A549 (cell line): ENCODE measurements at regions not wholly inside any gene's neighbourhood (a gene's known extent, or its start where the extent isn't known, plus 50 kb on each side); places are given as distances from the start of the nearest gene placed in this dataset.

ENCODE experiments used
- ATAC-seq, 2 experiments: fragments of 200-7000 bp in 1 of 2; fragments of >200 bp in 1 of 2; cut with Nextera tagmentation in 1 of 2; cut with Tn5 transposase in 1 of 2; 3 replicates each; pipeline versions ENCODE4 v1.8.0 to v1.9.1; 2018 to 2020; ENCODE audit warnings: mild to moderate bottlenecking in 1 of 2, moderate library complexity in 1 of 2
- CTCF ChIA-PET: fragments of 300-600 bp; sonication (Branson Sonifier 250); formaldehyde crosslinking; extraction: SDS; loops from one replicate; lab custom pipeline; 2021; ENCODE audit warnings: antibody characterized with exemption, inconsistent platforms; lab: Yijun Ruan, JAX
- POLR2A ChIA-PET: fragments of 350-600 bp; formaldehyde crosslinking; extraction: SDS; loops from one replicate; lab custom pipeline; 2021; ENCODE audit warnings: antibody characterized with exemption, inconsistent platforms; lab: Yijun Ruan, JAX
- DNase-seq, 2 experiments: peaks; one replicate each; pipeline versions ENCODE4 v3.0.0 to v3.0.0-alpha.2; 2011 to 2016; ENCODE audit warnings: low read depth in 1 of 2, low spot score in 1 of 2
- FAIRE-seq: peaks from 2 replicates; lab custom pipeline; 2011; peaks lifted over from hg19 to GRCh38; lab: Jason Lieb, UNC
- H3K27ac ChIP-seq, 2 experiments: fragments of >200 bp; sonication (Bioruptor Twin); formaldehyde crosslinking; 3 replicates each; pipeline ENCODE4 v1.5.1; 2016 to 2017
- H3K4me1 ChIP-seq: fragments of >200 bp; sonication (Bioruptor Twin); formaldehyde crosslinking; 3 replicates; pipeline ENCODE4 v1.6.1; 2016
- H3K4me2 ChIP-seq: fragments of >200 bp; sonication (Bioruptor Twin); formaldehyde crosslinking; 3 replicates; pipeline ENCODE4 v1.6.1; 2016
- H3K4me3 ChIP-seq: fragments of >200 bp; sonication (Bioruptor Twin); formaldehyde crosslinking; 3 replicates; pipeline ENCODE4 v1.5.1; 2016
- H3K9me3 ChIP-seq: fragments of >200 bp; sonication (Bioruptor Twin); formaldehyde crosslinking; 3 replicates; pipeline ENCODE4 v1.6.1; 2016
- ATOH8 ChIP-seq: fragments of 250-450 bp; sonication (Bioruptor Pico); IDR thresholded peaks from 2 replicates; pipeline ENCODE4 v1.5.0; 2020; ENCODE audit warnings: low read depth, mild to moderate bottlenecking, moderate library complexity
- CBX8 ChIP-seq: fragments of 200-600 bp; sonication (generic); IDR thresholded peaks from 2 replicates; pipeline ENCODE4 v1.6.1; 2016
- CEBPB ChIP-seq, 2 experiments: fragments of >200 bp in 1 of 2; sonication (Bioruptor Twin) in 1 of 2; formaldehyde crosslinking in 1 of 2; IDR thresholded peaks; 2 replicates each; pipeline ENCODE4 v1.6.1; 2012 to 2016
- CHD2 ChIP-seq: fragments of 150-350 bp; IDR thresholded peaks from 2 replicates; pipeline ENCODE4 v1.6.1; 2014; ENCODE audit warnings: low read length; ENCODE audit not compliant: partially characterized antibody
- EHF ChIP-seq: fragments of 250-450 bp; sonication (Bioruptor Pico); IDR thresholded peaks from 2 replicates; pipeline ENCODE4 v1.5.0; 2020; ENCODE audit warnings: mild to moderate bottlenecking
- ELK1 ChIP-seq: fragments of 150-350 bp; IDR thresholded peaks from 2 replicates; pipeline ENCODE4 v1.6.1; 2014; ENCODE audit warnings: low read depth, mild to moderate bottlenecking, low read length
- EP300 ChIP-seq, 2 experiments: fragments of >200 bp; sonication (Bioruptor Twin); formaldehyde crosslinking; IDR thresholded peaks; 2 replicates in 1 of 2; 3 replicates in 1 of 2; pipeline ENCODE4 v1.6.1; 2016 to 2017
- ESRRA ChIP-seq: fragments of 150-350 bp; IDR thresholded peaks from 2 replicates; pipeline ENCODE4 v1.6.1; 2014; ENCODE audit warnings: mild to moderate bottlenecking, low read length, borderline replicate concordance
- FOSL2 ChIP-seq, 2 experiments: fragments of 450-650 bp in 1 of 2; fragments of >200 bp in 1 of 2; sonication (Bioruptor Twin) in 1 of 2; formaldehyde crosslinking; IDR thresholded peaks; 2 replicates each; pipeline versions ENCODE4 v1.5.0 to v1.6.1; 2016 to 2020; ENCODE audit warnings: mild to moderate bottlenecking in 1 of 2, moderate library complexity in 1 of 2
- HEYL ChIP-seq: fragments of 250-450 bp; sonication (Bioruptor Pico); IDR thresholded peaks from 2 replicates; pipeline ENCODE4 v1.8.0; 2021; ENCODE audit warnings: mild to moderate bottlenecking, moderate library complexity
- HMGXB4 ChIP-seq: fragments of 250-450 bp; sonication (Bioruptor Pico); IDR thresholded peaks from 2 replicates; pipeline ENCODE4 v1.5.0; 2021; ENCODE audit warnings: mild to moderate bottlenecking, moderate library complexity, borderline replicate concordance
- HOXB5 ChIP-seq: fragments of 250-450 bp; sonication (Bioruptor Pico); IDR thresholded peaks from 2 replicates; pipeline ENCODE4 v1.5.0; 2020; ENCODE audit warnings: mild to moderate bottlenecking, moderate library complexity
- KDM1A ChIP-seq: fragments of 200-600 bp; sonication (generic); IDR thresholded peaks from 2 replicates; pipeline ENCODE4 v1.6.1; 2016; ENCODE audit warnings: low read depth, mild to moderate bottlenecking
- MAFK ChIP-seq: fragments of 450-650 bp; IDR thresholded peaks from 2 replicates; pipeline ENCODE4 v1.6.1; 2014; ENCODE audit not compliant: partially characterized antibody
- MAX ChIP-seq: IDR thresholded peaks from 2 replicates; pipeline ENCODE4 v1.6.1; 2012
- MYC ChIP-seq: IDR thresholded peaks from 2 replicates; pipeline ENCODE4 v1.6.1; 2012; ENCODE audit warnings: mild to moderate bottlenecking, inconsistent platforms, low read length, improper control_type of control experiment, borderline replicate concordance
- NPAS2 ChIP-seq: fragments of 250-450 bp; sonication (Bioruptor Pico); IDR thresholded peaks from 2 replicates; pipeline ENCODE4 v1.8.0; 2022; ENCODE audit warnings: mild to moderate bottlenecking, moderate library complexity, borderline replicate concordance
- NR3C1 ChIP-seq: fragments of >200 bp; sonication (Bioruptor Twin); formaldehyde crosslinking; IDR thresholded peaks from 3 replicates; pipeline ENCODE4 v1.6.1; 2017
- PHF8 ChIP-seq: fragments of 200-600 bp; sonication (generic); IDR thresholded peaks from 2 replicates; pipeline ENCODE4 v1.6.1; 2016; ENCODE audit warnings: low read depth, mild to moderate bottlenecking, antibody characterized with exemption, moderate library complexity, borderline replicate concordance
- RAD21 ChIP-seq, 2 experiments: fragments of >200 bp in 1 of 2; sonication (Bioruptor Twin) in 1 of 2; formaldehyde crosslinking in 1 of 2; IDR thresholded peaks in 1 of 2; conservative IDR thresholded peaks in 1 of 2; 2 replicates in 1 of 2; 3 replicates in 1 of 2; pipeline ENCODE4 v1.6.1; 2012 to 2018; ENCODE audit warnings: inconsistent platforms in 1 of 2
- RARB ChIP-seq: fragments of 250-450 bp; sonication (Bioruptor Pico); IDR thresholded peaks from 2 replicates; pipeline ENCODE4 v1.8.0; 2021; ENCODE audit warnings: mild to moderate bottlenecking, moderate library complexity
- SREBF2 ChIP-seq: fragments of 450-650 bp; IDR thresholded peaks from 2 replicates; pipeline ENCODE4 v1.6.1; 2014; ENCODE audit warnings: mild to moderate bottlenecking, moderate library complexity
- TFCP2L1 ChIP-seq: fragments of 250-450 bp; sonication (Bioruptor Pico); IDR thresholded peaks from 2 replicates; pipeline ENCODE4 v1.5.0; 2021; ENCODE audit warnings: mild to moderate bottlenecking
- USF2 ChIP-seq: fragments of 450-650 bp; IDR thresholded peaks from 2 replicates; pipeline ENCODE4 v1.6.1; 2014; ENCODE audit warnings: antibody characterized with exemption
- ZC3H11A ChIP-seq: fragments of 450-650 bp; IDR thresholded peaks from 2 replicates; pipeline ENCODE4 v1.6.1; 2014; ENCODE audit warnings: antibody characterized with exemption, mild to moderate bottlenecking
- ZNF302 ChIP-seq: fragments of 250-450 bp; sonication (Bioruptor Pico); IDR thresholded peaks from 2 replicates; pipeline ENCODE4 v1.9.0; 2021; ENCODE audit warnings: inconsistent platforms, mild to moderate bottlenecking, moderate library complexity
- WGBS: methylation state at CpG from one replicate; pipeline ENCODE4 v1.1.6; 2017; ENCODE audit errors: missing lambda C conversion rate; 5-methylcytosine and 5-hydroxymethylcytosine counted together
- TF ChIP-seq, protein P1 (sequence below): IDR thresholded peaks from 2 replicates; pipeline ENCODE4 v1.6.1; 2012; ENCODE audit warnings: low read depth, borderline replicate concordance
- TF ChIP-seq, protein P2 (sequence below): fragments of >200 bp; sonication (Bioruptor Twin); formaldehyde crosslinking; IDR thresholded peaks from 2 replicates; pipeline ENCODE4 v1.6.1; 2016

DNA sequence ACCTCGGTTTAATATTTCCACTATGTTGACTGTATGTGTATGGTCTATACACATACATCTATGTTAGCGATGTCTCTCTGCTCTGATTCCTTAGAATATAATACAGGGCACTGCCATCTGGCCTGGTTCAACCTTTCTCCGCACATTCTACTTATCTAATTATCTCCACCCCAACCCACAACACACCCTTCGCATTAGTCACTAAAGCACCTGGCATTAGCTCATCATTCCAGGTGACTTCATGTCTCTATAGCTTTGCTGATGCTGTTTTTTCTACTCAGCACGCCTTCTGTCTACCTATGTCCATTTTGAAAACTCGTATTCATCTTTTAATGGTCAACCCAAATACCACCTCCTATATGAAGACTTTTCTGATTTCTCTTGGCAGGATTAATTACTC is 425.2 kb upstream of the RASGEF1B start:
- ATAC-seq, result no peak
- CTCF ChIA-PET, result no interaction called here
- TF ChIP-seq SREBF2 (no peak), ATOH8 (CRISPR knock-in tag) (no peak), EHF (CRISPR knock-in tag) (no peak), HEYL (CRISPR knock-in tag) (no peak), RAD21 (conservative IDR thresholded peaks at IDR 0.05 in 1 of 2, IDR thresholded peaks at IDR 0.05 in 1 of 2) (no peak), RARB (CRISPR knock-in tag) (no peak), FOSL2 (IDR thresholded peaks at IDR 0.05) (no peak), FOSL2 (CRISPR knock-in tag; IDR thresholded peaks at IDR 0.05) (no peak), HMGXB4 (CRISPR knock-in tag) (no peak), ZNF302 (no peak), CHD2 (no peak), NPAS2 (CRISPR knock-in tag) (no peak), ESRRA (no peak), TFCP2L1 (CRISPR knock-in tag) (no peak), MAFK (no peak), EP300 (IDR thresholded peaks at IDR 0.05) (no peak), PHF8 (no peak)
- TF ChIP-seq, protein P1, sequence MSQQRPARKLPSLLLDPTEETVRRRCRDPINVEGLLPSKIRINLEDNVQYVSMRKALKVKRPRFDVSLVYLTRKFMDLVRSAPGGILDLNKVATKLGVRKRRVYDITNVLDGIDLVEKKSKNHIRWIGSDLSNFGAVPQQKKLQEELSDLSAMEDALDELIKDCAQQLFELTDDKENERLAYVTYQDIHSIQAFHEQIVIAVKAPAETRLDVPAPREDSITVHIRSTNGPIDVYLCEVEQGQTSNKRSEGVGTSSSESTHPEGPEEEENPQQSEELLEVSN, result no peak
- TF ChIP-seq, protein P2, sequence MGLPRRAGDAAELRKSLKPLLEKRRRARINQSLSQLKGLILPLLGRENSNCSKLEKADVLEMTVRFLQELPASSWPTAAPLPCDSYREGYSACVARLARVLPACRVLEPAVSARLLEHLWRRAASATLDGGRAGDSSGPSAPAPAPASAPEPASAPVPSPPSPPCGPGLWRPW, result no peak
- Histone ChIP-seq H3K27ac (no peak overlapping the region), H3K4me2 (no peak overlapping the region), H3K9me3 (no peaks in the 10 kb centered on the region), H3K4me3 (no peak overlapping the region), H3K4me1 (no peaks in the 10 kb centered on the region)
- FAIRE-seq, result no peak
- POLR2A ChIA-PET, result no interaction called here
- 24% methylated on average over 6 of the region's 6 CpGs for WGBS
- no peak for DNase-seq

- no peak for FAIRE-seq
- H3K9me3 ChIP-seq, result no peaks in the 10 kb centered on the region
- H3K4me3 ChIP-seq, result no peak overlapping the region
- no peak for ATAC-seq
- ChIA-PET POLR2A (no interaction called here), CTCF (interaction anchor here (0.5 kb wide), 1 partner anchor 22 kb away, joined by 4 read pairs; no protein-coding TSS in a partner anchor)
- 25% methylated on average over 6 of the region's 7 CpGs for WGBS
- H3K4me1 ChIP-seq, result no peaks in the 10 kb centered on the region
- H3K27ac ChIP-seq, result no peak overlapping the region
- no peak overlapping the region for H3K4me2 ChIP-seq
- no peak for DNase-seq
- TF ChIP-seq NR3C1 (no peak), MYC (no peak), EP300 (IDR thresholded peaks at IDR 0.05) (no peak), ZC3H11A (no peak), MAX (no peak), CBX8 (no peak), USF2 (no peak), ELK1 (no peak), KDM1A (no peak), TFCP2L1 (CRISPR knock-in tag) (no peak), FOSL2 (IDR thresholded peaks at IDR 0.05) (no peak), FOSL2 (CRISPR knock-in tag; IDR thresholded peaks at IDR 0.05) (no peak), CHD2 (no peak), HOXB5 (CRISPR knock-in tag) (no peak), CEBPB (IDR thresholded peaks at IDR 0.05) (no peak), RAD21 (conservative IDR thresholded peaks at IDR 0.05 in 1 of 2, IDR thresholded peaks at IDR 0.05 in 1 of 2) (no peak)
- TF ChIP-seq, protein P1, result no peak
- TF ChIP-seq, protein P2, result no peak
Measured at GRCh38 chr4:81891005-81891996, 419.6 kb upstream of the RASGEF1B start.
